Ovary (tissue), 7 donors: ENCODE measurements at regions not wholly inside any gene's neighbourhood (a gene's known extent, or its start where the extent isn't known, plus 50 kb on each side); places are given as distances from the start of the nearest gene placed in this dataset.

Experiments
- DNase-seq, 5 donors: peaks; one replicate each; pipeline ENCODE4 v3.0.0-alpha.2; 2019 to 2020
- H3K27ac ChIP-seq, 2 donors: fragments of 200-600 bp; one replicate each; pipeline versions ENCODE4 v1.5.1 to v1.8.0; 2019 to 2022
- H3K27me3 ChIP-seq: fragments of 200-600 bp; one replicate; pipeline ENCODE4 v1.8.0; 2022
- H3K36me3 ChIP-seq: fragments of 200-600 bp; sonication (generic); one replicate; pipeline ENCODE4 v1.5.1; 2019
- H3K4me1 ChIP-seq: one replicate; pipeline ENCODE4 v1.8.1; 2013; ENCODE audit warnings: mild to moderate bottlenecking, moderate library complexity; ENCODE audit not compliant: insufficient read depth
- H3K4me3 ChIP-seq: fragments of 200-600 bp; sonication (generic); one replicate; pipeline ENCODE4 v1.5.1; 2017
- H3K9me3 ChIP-seq, 2 donors: fragments of 200-600 bp in 1 of 2; sonication (generic) in 1 of 2; one replicate each; pipeline versions ENCODE4 v1.5.1 to v1.8.1; 2013 to 2019; ENCODE audit warnings: mild to moderate bottlenecking in 1 of 2, moderate library complexity in 1 of 2
- EP300 ChIP-seq: sonication (generic); formaldehyde crosslinking; IDR thresholded peaks from one replicate; pipeline ENCODE4 v1.6.1; 2017; ENCODE audit warnings: antibody characterized with exemption
- POLR2A ChIP-seq: fragments of 450-650 bp; IDR thresholded peaks from one replicate; pipeline ENCODE4 v1.6.1; 2017; ENCODE audit warnings: antibody characterized with exemption, mild to moderate bottlenecking, moderate library complexity
- WGBS, 3 donors: extraction: QIAGEN DNeasy Blood & Tissue Kit in 1 of 3; methylation state at CpG; one replicate each; pipeline versions ENCODE4 v1.1.5 to v1.1.7; 2013 to 2017; 5-methylcytosine and 5-hydroxymethylcytosine counted together
- intact Hi-C, 4 donors: fragments of 100-400 bp; cut with DNase I; formaldehyde crosslinking; loops; one replicate each; pipeline versions ENCODE4 v1.11.0 to v1.15.1; 2022 to 2023
- TF ChIP-seq, protein P1 (sequence below), 3 donors: fragments of 450-650 bp in 2 of 3; fragments of 200-600 bp in 1 of 3; IDR thresholded peaks; one replicate each; pipeline versions ENCODE4 v1.5.1 to v1.8.0; 2016 to 2022; ENCODE audit warnings: antibody characterized with exemption in 3 of 3, mild to moderate bottlenecking in 1 of 3
- donor health status: DM: no; HTN: no; CAD: no; lungs with moderate emphysema.
- donor health status: DM: no; HTN: no; CAD: no.
- donor health status: Bipolar disorder and iron deficiency.
- donor health status: DM: no; HTN: no; CAD: no.
- donor health status: DM: yes; HTN: yes; CAD: no.

DNA sequence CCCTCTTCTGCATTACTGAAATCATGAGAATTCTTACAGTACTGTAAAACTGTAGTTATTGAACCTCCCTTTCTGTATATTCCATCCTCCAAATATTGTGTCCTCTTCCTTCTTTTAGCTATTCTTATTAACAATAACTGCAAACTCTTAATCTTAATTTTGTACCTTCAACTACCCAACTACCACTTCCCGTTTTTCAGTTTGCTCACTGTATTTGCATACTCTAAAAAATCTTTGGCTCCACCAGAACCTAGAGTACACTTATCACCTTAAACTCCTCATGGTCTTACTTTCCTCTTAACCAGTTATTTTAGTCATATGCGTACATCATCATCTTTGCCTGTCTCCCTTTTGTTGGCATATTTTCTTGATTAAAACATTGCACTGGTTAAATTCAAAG, 543.7 kb downstream of the ARAP2 start:
- Histone ChIP-seq H3K9me3 (no peaks in the 10 kb centered on the region), H3K27me3 (no peaks in the 10 kb centered on the region), H3K4me1 (no peaks in the 10 kb centered on the region), H3K27ac (no peak overlapping the region), H3K36me3 (no peaks in the 10 kb centered on the region), H3K4me3 (no peak overlapping the region)
- DNase-seq = no peak
- TF ChIP-seq EP300 (no peak), POLR2A (no peak)
- TF ChIP-seq, protein P1, sequence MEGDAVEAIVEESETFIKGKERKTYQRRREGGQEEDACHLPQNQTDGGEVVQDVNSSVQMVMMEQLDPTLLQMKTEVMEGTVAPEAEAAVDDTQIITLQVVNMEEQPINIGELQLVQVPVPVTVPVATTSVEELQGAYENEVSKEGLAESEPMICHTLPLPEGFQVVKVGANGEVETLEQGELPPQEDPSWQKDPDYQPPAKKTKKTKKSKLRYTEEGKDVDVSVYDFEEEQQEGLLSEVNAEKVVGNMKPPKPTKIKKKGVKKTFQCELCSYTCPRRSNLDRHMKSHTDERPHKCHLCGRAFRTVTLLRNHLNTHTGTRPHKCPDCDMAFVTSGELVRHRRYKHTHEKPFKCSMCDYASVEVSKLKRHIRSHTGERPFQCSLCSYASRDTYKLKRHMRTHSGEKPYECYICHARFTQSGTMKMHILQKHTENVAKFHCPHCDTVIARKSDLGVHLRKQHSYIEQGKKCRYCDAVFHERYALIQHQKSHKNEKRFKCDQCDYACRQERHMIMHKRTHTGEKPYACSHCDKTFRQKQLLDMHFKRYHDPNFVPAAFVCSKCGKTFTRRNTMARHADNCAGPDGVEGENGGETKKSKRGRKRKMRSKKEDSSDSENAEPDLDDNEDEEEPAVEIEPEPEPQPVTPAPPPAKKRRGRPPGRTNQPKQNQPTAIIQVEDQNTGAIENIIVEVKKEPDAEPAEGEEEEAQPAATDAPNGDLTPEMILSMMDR (IDR thresholded peaks at IDR 0.05) = no peak
- intact Hi-C loops = no loop called here
- 84 to 87% (median 85%) methylated on average over 2 of the region's 2 CpGs for WGBS, 3 donors

DNA sequence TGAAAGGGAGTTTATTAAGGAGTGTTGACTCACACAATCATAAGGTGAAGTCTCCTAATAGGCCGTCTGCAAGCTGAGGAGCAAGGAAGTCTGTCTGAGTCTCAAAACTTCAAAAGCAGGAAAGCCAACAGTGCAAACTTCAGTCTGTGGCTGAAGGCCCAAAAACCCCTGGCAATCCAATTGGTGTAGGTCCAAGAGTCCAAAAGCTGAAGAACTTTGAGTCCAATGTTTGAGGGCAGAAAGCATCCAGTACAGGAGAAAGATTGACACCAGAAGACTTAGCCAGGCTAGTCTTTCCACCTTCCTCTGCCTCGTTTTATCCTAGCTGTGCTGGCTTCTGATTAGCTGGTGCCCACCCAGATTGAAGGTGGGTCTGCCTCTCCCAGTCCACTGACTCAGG, 535.2 kb downstream of the ARAP2 start:
- no peaks in the 10 kb centered on the region for H3K36me3 ChIP-seq
- no peak overlapping the region for H3K27ac ChIP-seq
- 63 to 84% (median 69%) methylated on average over 2 of the region's 2 CpGs for WGBS, 3 donors
- no peak for DNase-seq
- H3K9me3 ChIP-seq = no peaks in the 10 kb centered on the region
- H3K4me3 ChIP-seq = no peak overlapping the region
- no peaks in the 10 kb centered on the region for H3K27me3 ChIP-seq
- intact Hi-C loops = no loop called here
- no peaks in the 10 kb centered on the region for H3K4me1 ChIP-seq
- TF ChIP-seq, protein P1 (IDR thresholded peaks at IDR 0.05) = no peak
- no peak for TF ChIP-seq EP300
- no peak for TF ChIP-seq POLR2A

DNA sequence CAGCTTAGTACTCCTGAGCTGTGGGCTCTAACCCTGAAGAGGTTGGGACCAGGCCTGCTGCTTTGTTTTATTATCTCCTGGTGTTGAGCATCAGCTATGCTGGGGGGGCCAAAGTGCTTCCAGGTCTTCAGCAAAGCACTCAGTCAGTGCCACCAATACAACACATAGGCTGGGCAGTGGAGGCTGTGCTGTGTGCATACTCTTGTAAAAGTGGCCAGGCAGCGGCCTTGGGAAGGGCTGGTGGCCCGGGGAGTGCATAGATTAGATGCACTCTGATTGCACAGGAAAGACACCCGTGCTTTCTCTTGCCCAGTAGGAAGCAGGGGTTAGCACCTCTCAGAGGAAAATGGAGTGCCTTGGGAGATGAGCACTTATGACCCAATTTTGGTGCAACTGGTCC, 534.0 kb downstream of the ARAP2 start:
- Histone ChIP-seq H3K27me3 (no peaks in the 10 kb centered on the region), H3K9me3 (no peaks in the 10 kb centered on the region), H3K4me1 (no peaks in the 10 kb centered on the region), H3K36me3 (no peaks in the 10 kb centered on the region), H3K4me3 (no peak overlapping the region), H3K27ac (no peak overlapping the region)
- no peak for DNase-seq
- intact Hi-C loops = no loop called here
- no peak for TF ChIP-seq EP300
- TF ChIP-seq POLR2A = no peak
- TF ChIP-seq, protein P1 (IDR thresholded peaks at IDR 0.05) = no peak
- 36 to 63% (median 61%) methylated on average over 3 of the region's 3 CpGs for WGBS, 3 donors

DNA sequence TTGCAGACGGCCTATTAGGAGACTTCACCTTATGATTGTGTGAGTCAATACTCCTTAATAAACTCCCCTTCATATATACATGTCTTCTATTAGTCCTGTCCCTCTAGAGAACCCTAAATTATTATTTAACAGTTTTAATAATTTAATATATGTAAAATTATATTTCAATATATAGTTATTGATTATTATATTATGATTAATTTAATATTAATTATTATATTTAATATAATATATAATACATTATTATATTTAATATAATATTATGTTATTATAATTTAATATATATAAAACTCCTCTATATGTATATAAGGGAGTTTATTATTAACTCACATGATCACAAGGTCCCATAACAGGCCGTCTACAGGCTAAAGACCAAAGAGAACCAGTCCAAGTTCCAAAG, 533.2 kb downstream of the ARAP2 start:
- no peaks in the 10 kb centered on the region for H3K4me1 ChIP-seq
- H3K27ac ChIP-seq = no peak overlapping the region
- TF ChIP-seq EP300 = no peak
- TF ChIP-seq, protein P1 (IDR thresholded peaks at IDR 0.05) = no peak
- no peak for TF ChIP-seq POLR2A
- H3K36me3 ChIP-seq = no peaks in the 10 kb centered on the region
- no peak for DNase-seq
- H3K27me3 ChIP-seq = no peaks in the 10 kb centered on the region
- no peak overlapping the region for H3K4me3 ChIP-seq
- 72 to 81% (median 78%) methylated on average over 2 of the region's 2 CpGs for WGBS, 3 donors
- intact Hi-C loops = no loop called here
- no peaks in the 10 kb centered on the region for H3K9me3 ChIP-seq

DNA sequence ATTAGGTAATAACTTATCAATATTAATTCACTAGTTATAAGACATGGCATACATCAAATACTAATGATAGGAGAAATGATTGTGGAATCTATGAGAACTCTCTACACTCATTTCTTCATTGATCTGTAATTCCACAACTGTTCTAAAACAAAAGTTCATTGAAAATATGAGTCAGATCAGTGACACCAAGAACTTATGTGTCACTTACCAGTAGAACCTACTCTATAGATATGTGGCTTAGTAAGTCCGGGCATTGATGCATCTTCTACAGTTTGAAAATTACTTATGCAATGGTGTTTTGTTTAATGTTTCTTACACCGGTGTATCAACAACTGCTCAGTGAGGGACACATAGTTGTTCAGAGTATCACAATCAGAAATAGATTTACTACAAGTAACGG, 520.3 kb downstream of the ARAP2 start:
- Histone ChIP-seq H3K27ac (no peak overlapping the region), H3K36me3 (no peaks in the 10 kb centered on the region), H3K9me3 (no peaks in the 10 kb centered on the region), H3K27me3 (no peaks in the 10 kb centered on the region), H3K4me3 (no peak overlapping the region), H3K4me1 (no peaks in the 10 kb centered on the region)
- intact Hi-C loops = no loop called here
- no peak for TF ChIP-seq POLR2A
- TF ChIP-seq, protein P1 (IDR thresholded peaks at IDR 0.05) = no peak
- no peak for TF ChIP-seq EP300
- no peak for DNase-seq
- 92 to 94% (median 93%) methylated on average over 3 of the region's 3 CpGs for WGBS, 3 donors
